ENCODE measurements at regions not wholly inside any gene's neighbourhood (a gene's known extent, or its start where the extent isn't known, plus 50 kb on each side); places are given as distances from the start of the nearest gene placed in this dataset.

GRCh38 chr6:133591275-133591674, 297.6 kb upstream of the TCF21 start:
- TF ChIP-seq ZNF274 (IDR thresholded peaks at IDR 0.05; ENCODE audit: low read depth, low read length): no peak
- no peak for TF ChIP-seq SUZ12 (IDR thresholded peaks at IDR 0.05; ENCODE audit: extremely low read depth, insufficient read depth, insufficient read length)
